Amygdala (tissue), 56 donors: ENCODE measurements at regions not wholly inside any gene's neighbourhood (a gene's known extent, or its start where the extent isn't known, plus 50 kb on each side); places are given as distances from the start of the nearest gene placed in this dataset.

ENCODE experiments used
- DNase-seq, 56 donors: peaks; one replicate each; lab custom pipeline; 2025; lab: John Stamatoyannopoulos, UW

GRCh38 chr9:95735701-95736100, 139.8 kb upstream of the ERCC6L2 start:
- DNase-seq = no peak

- DNase-seq = no peak
Observed at GRCh38 chr9:95733741-95734666, 141.5 kb upstream of the ERCC6L2 start.

GRCh38 chr9:95732802-95733688, 142.4 kb upstream of the ERCC6L2 start:
- DNase-seq = no peak

GRCh38 chr9:95731876-95732275, 143.6 kb upstream of the ERCC6L2 start:
- no peak for DNase-seq

- no peak for DNase-seq
Observed at GRCh38 chr9:95729669-95730368, 145.7 kb upstream of the ERCC6L2 start.

GRCh38 chr9:95729046-95729445, 146.4 kb upstream of the ERCC6L2 start:
- DNase-seq = no peak

- DNase-seq = no peak
Observed at GRCh38 chr9:95727947-95728520, 147.5 kb upstream of the ERCC6L2 start.

- no peak for DNase-seq
Observed at GRCh38 chr9:95726756-95727155, 148.7 kb upstream of the ERCC6L2 start.

- no peak for DNase-seq
Observed at GRCh38 chr9:95725045-95725444, 150.4 kb upstream of the ERCC6L2 start.

GRCh38 chr9:95724253-95724991, 151.1 kb upstream of the ERCC6L2 start:
- no peak for DNase-seq

GRCh38 chr9:95722141-95722540, 153.3 kb upstream of the ERCC6L2 start:
- peak in 2 of 56 donors; percentile 7 to 66 for DNase-seq

- DNase-seq = no peak
Observed at GRCh38 chr9:95721061-95721531, 154.4 kb upstream of the ERCC6L2 start.

GRCh38 chr9:95720496-95720895, 155.0 kb upstream of the ERCC6L2 start:
- DNase-seq = no peak

GRCh38 chr9:95719354-95719753, 156.1 kb upstream of the ERCC6L2 start:
- no peak for DNase-seq

- no peak for DNase-seq
Observed at GRCh38 chr9:95718263-95718662, 157.2 kb upstream of the ERCC6L2 start.

- no peak for DNase-seq
Observed at GRCh38 chr9:95715868-95716435, 159.5 kb upstream of the ERCC6L2 start.

GRCh38 chr9:95710446-95710845, 165.0 kb upstream of the ERCC6L2 start:
- no peak for DNase-seq

GRCh38 chr9:95696701-95697100, 178.8 kb upstream of the ERCC6L2 start:
- DNase-seq = no peak

GRCh38 chr9:95691435-95691834, 174.7 kb upstream of the PTCH1 start:
- DNase-seq = no peak
